ENCODE measurements at regions not wholly inside any gene's neighbourhood (a gene's known extent, or its start where the extent isn't known, plus 50 kb on each side); places are given as distances from the start of the nearest gene placed in this dataset.

GRCh38 chr2:134170294-134170693 lies 83.6 kb upstream of the MGAT5 start:
- TF ChIP-seq HDGF (IDR thresholded peaks at IDR 0.05; ENCODE audit: borderline replicate concordance) (no peak), SP1 (IDR thresholded peaks at IDR 0.05) (no peak), FOXK2 (IDR thresholded peaks at IDR 0.05) (no peak), BHLHE40 (IDR thresholded peaks at IDR 0.05; ENCODE audit: borderline replicate concordance) (no peak), FOXA1 (IDR thresholded peaks at IDR 0.05) (no peak), ZNF384 (IDR thresholded peaks at IDR 0.05) (no peak), L3MBTL2 (conservative IDR thresholded peaks at IDR 0.05) (no peak), NFRKB (IDR thresholded peaks at IDR 0.05) (no peak), PKNOX1 (IDR thresholded peaks at IDR 0.05) (no peak)
